Naive thymus-derived CD8-positive, alpha-beta T cell (primary cell): ENCODE measurements at regions not wholly inside any gene's neighbourhood (a gene's known extent, or its start where the extent isn't known, plus 50 kb on each side); places are given as distances from the start of the nearest gene placed in this dataset.

Experiments used
- ATAC-seq, 2 donors: fragments of 150-1000 bp; cut with Tn5 transposase in 1 of 2; sonication (Bioruptor Pico), chemical (Tn5 transposase) in 1 of 2; 1 replicate in 1 of 2; 2 replicates in 1 of 2; pipeline ENCODE4 v1.10.0; 2021; ENCODE audit warnings: mild to moderate bottlenecking in 2 of 2, moderate library complexity in 2 of 2
- POLR2A ChIA-PET: fragments of 350-600 bp; sonication (Branson Sonifier 250); formaldehyde crosslinking; loops from one replicate; lab custom pipeline; 2021; ENCODE audit warnings: antibody characterized with exemption; lab: Charles Lee
- DNase-seq, 10 donors: peaks; one replicate each; pipeline versions ENCODE4 v3.0.0 to v3.0.0-alpha.2; 2020 to 2022
- H3K27ac Mint-ChIP-seq, 10 donors: one replicate each; pipeline ENCODE4 v1.8.0; 2020 to 2022; ENCODE audit warnings: mild to moderate bottlenecking in 10 of 10, mixed read lengths in 10 of 10, moderate library complexity in 4 of 10, inconsistent platforms in 1 of 10
- H3K27me3 Mint-ChIP-seq, 5 donors: one replicate each; pipeline ENCODE4 v1.8.0; 2021 to 2022; ENCODE audit warnings: mixed read lengths in 5 of 5
- H3K36me3 Mint-ChIP-seq, 3 donors: one replicate each; pipeline ENCODE4 v1.8.0; 2020 to 2022; ENCODE audit warnings: mixed read lengths in 3 of 3, mild to moderate bottlenecking in 2 of 3, inconsistent platforms in 1 of 3
- H3K4me1 Mint-ChIP-seq, 4 donors: one replicate each; pipeline ENCODE4 v1.8.0; 2021 to 2022; ENCODE audit warnings: mixed read lengths in 4 of 4
- H3K4me3 Mint-ChIP-seq, 10 donors: one replicate each; pipeline ENCODE4 v1.8.0; 2020 to 2022; ENCODE audit warnings: mild to moderate bottlenecking in 10 of 10, mixed read lengths in 10 of 10, moderate library complexity in 6 of 10, inconsistent platforms in 1 of 10
- H3K9me3 Mint-ChIP-seq, 9 donors: one replicate each; pipeline ENCODE4 v1.8.0; 2020 to 2022; ENCODE audit warnings: mixed read lengths in 9 of 9, mild to moderate bottlenecking in 3 of 9, inconsistent platforms in 1 of 9, moderate library complexity in 1 of 9

GRCh38 chr16:26665166-26665939, 401.4 kb upstream of the C16orf82 start:
- H3K4me1 Mint-ChIP-seq, result peaks cover 0 to 2% (median 0%) of the 10 kb centered on the region in 4 donors
- H3K4me3 Mint-ChIP-seq, result no peak overlapping the region
- peaks cover 10 to 22% (median 15%) of the 10 kb centered on the region in 5 donors for H3K27me3 Mint-ChIP-seq
- DNase-seq (no peak), ATAC-seq (no peak)
- peaks cover 0 to 5% (median 0%) of the 10 kb centered on the region in 9 donors for H3K9me3 Mint-ChIP-seq
- H3K36me3 Mint-ChIP-seq, result no peaks in the 10 kb centered on the region
- no peak overlapping the region for H3K27ac Mint-ChIP-seq
- POLR2A ChIA-PET, result no interaction called here

- Mint-ChIP-seq H3K36me3 (no peaks in the 10 kb centered on the region), H3K9me3 (peaks cover 0 to 9% (median 0%) of the 10 kb centered on the region in 9 donors), H3K4me3 (no peak overlapping the region), H3K4me1 (peaks cover 0 to 2% (median 0%) of the 10 kb centered on the region in 4 donors), H3K27ac (no peak overlapping the region), H3K27me3 (peaks cover 10 to 22% (median 14%) of the 10 kb centered on the region in 5 donors)
- DNase-seq (no peak), ATAC-seq (no peak)
- POLR2A ChIA-PET, result no interaction called here
Measured at GRCh38 chr16:26666486-26666885, 400.2 kb upstream of the C16orf82 start.

GRCh38 chr16:26667307-26667706, 399.4 kb upstream of the C16orf82 start:
- Mint-ChIP-seq H3K9me3 (peaks cover 0 to 9% (median 0%) of the 10 kb centered on the region in 9 donors), H3K4me1 (peaks cover 0 to 6% (median 3%) of the 10 kb centered on the region in 4 donors), H3K27ac (peak overlapping the region in 1 of 10 donors; percentile 68), H3K4me3 (no peak overlapping the region), H3K27me3 (peaks cover 8 to 22% (median 12%) of the 10 kb centered on the region in 5 donors), H3K36me3 (no peaks in the 10 kb centered on the region)
- no peak for DNase-seq
- POLR2A ChIA-PET, result no interaction called here
- no peak for ATAC-seq

- ATAC-seq (no peak), DNase-seq (no peak)
- Mint-ChIP-seq H3K27me3 (peaks cover 8 to 18% (median 9%) of the 10 kb centered on the region in 5 donors), H3K9me3 (peaks cover 0 to 9% (median 0%) of the 10 kb centered on the region in 9 donors), H3K27ac (no peak overlapping the region), H3K36me3 (no peaks in the 10 kb centered on the region), H3K4me3 (peak overlapping the region in 1 of 10 donors; percentile 14), H3K4me1 (peaks cover 0 to 8% (median 5%) of the 10 kb centered on the region in 4 donors)
- POLR2A ChIA-PET, result no interaction called here
Measured at GRCh38 chr16:26668026-26668425, 398.7 kb upstream of the C16orf82 start.

GRCh38 chr16:26672206-26672605, 394.5 kb upstream of the C16orf82 start:
- Mint-ChIP-seq H3K4me1 (peaks cover 0 to 8% (median 5%) of the 10 kb centered on the region in 4 donors), H3K27me3 (peaks cover 0 to 5% (median 2%) of the 10 kb centered on the region in 5 donors), H3K9me3 (peaks cover 0 to 13% (median 0%) of the 10 kb centered on the region in 9 donors), H3K4me3 (no peak overlapping the region), H3K36me3 (no peaks in the 10 kb centered on the region), H3K27ac (no peak overlapping the region)
- POLR2A ChIA-PET, result no interaction called here
- no peak for ATAC-seq
- DNase-seq, result no peak

- peaks cover 0 to 5% (median 2%) of the 10 kb centered on the region in 5 donors for H3K27me3 Mint-ChIP-seq
- DNase-seq, result no peak
- H3K4me3 Mint-ChIP-seq, result no peak overlapping the region
- no peak overlapping the region for H3K27ac Mint-ChIP-seq
- no peaks in the 10 kb centered on the region for H3K36me3 Mint-ChIP-seq
- peaks cover 0 to 8% (median 5%) of the 10 kb centered on the region in 4 donors for H3K4me1 Mint-ChIP-seq
- no peak for ATAC-seq
- H3K9me3 Mint-ChIP-seq, result peaks cover 0 to 13% (median 0%) of the 10 kb centered on the region in 9 donors
- POLR2A ChIA-PET, result no interaction called here
Measured at GRCh38 chr16:26673011-26673410, 393.7 kb upstream of the C16orf82 start.

GRCh38 chr16:26680671-26681070, 386.1 kb upstream of the C16orf82 start:
- ATAC-seq, result no peak
- no peaks in the 10 kb centered on the region for H3K36me3 Mint-ChIP-seq
- H3K4me1 Mint-ChIP-seq, result no peaks in the 10 kb centered on the region
- no peak overlapping the region for H3K4me3 Mint-ChIP-seq
- no peak for DNase-seq
- H3K27ac Mint-ChIP-seq, result no peak overlapping the region
- H3K27me3 Mint-ChIP-seq, result peaks cover 0 to 4% (median 0%) of the 10 kb centered on the region in 5 donors
- POLR2A ChIA-PET, result no interaction called here
- no peaks in the 10 kb centered on the region for H3K9me3 Mint-ChIP-seq

GRCh38 chr16:26688105-26688504, 378.6 kb upstream of the C16orf82 start:
- DNase-seq (no peak), ATAC-seq (no peak)
- H3K9me3 Mint-ChIP-seq, result peaks cover 0 to 2% (median 0%) of the 10 kb centered on the region in 9 donors
- no peak overlapping the region for H3K4me3 Mint-ChIP-seq
- H3K4me1 Mint-ChIP-seq, result no peaks in the 10 kb centered on the region
- peaks cover 3 to 32% (median 14%) of the 10 kb centered on the region in 5 donors for H3K27me3 Mint-ChIP-seq
- no peaks in the 10 kb centered on the region for H3K36me3 Mint-ChIP-seq
- POLR2A ChIA-PET, result no interaction called here
- no peak overlapping the region for H3K27ac Mint-ChIP-seq

GRCh38 chr16:26688699-26689098, 378.0 kb upstream of the C16orf82 start:
- POLR2A ChIA-PET, result no interaction called here
- H3K27me3 Mint-ChIP-seq, result peaks cover 3 to 32% (median 14%) of the 10 kb centered on the region in 5 donors
- no peak overlapping the region for H3K27ac Mint-ChIP-seq
- no peaks in the 10 kb centered on the region for H3K36me3 Mint-ChIP-seq
- H3K4me1 Mint-ChIP-seq, result no peaks in the 10 kb centered on the region
- ATAC-seq, result no peak
- H3K9me3 Mint-ChIP-seq, result peaks cover 0 to 2% (median 0%) of the 10 kb centered on the region in 9 donors
- H3K4me3 Mint-ChIP-seq, result no peak overlapping the region
- no peak for DNase-seq

GRCh38 chr16:26692658-26693057, 374.1 kb upstream of the C16orf82 start:
- H3K4me1 Mint-ChIP-seq, result no peaks in the 10 kb centered on the region
- H3K27ac Mint-ChIP-seq, result no peak overlapping the region
- peaks cover 11 to 37% (median 13%) of the 10 kb centered on the region in 5 donors for H3K27me3 Mint-ChIP-seq
- H3K9me3 Mint-ChIP-seq, result peaks cover 0 to 11% (median 0%) of the 10 kb centered on the region in 9 donors
- H3K4me3 Mint-ChIP-seq, result no peak overlapping the region
- ATAC-seq, result no peak
- POLR2A ChIA-PET, result no interaction called here
- H3K36me3 Mint-ChIP-seq, result no peaks in the 10 kb centered on the region
- DNase-seq, result no peak

- peaks cover 0 to 5% (median 0%) of the 10 kb centered on the region in 3 donors for H3K36me3 Mint-ChIP-seq
- DNase-seq (no peak), ATAC-seq (no peak)
- H3K27ac Mint-ChIP-seq, result peak overlapping the region in 1 of 10 donors; percentile 73
- peaks cover 1 to 22% (median 9%) of the 10 kb centered on the region in 9 donors for H3K9me3 Mint-ChIP-seq
- H3K4me1 Mint-ChIP-seq, result no peaks in the 10 kb centered on the region
- H3K4me3 Mint-ChIP-seq, result no peak overlapping the region
- POLR2A ChIA-PET, result no interaction called here
- H3K27me3 Mint-ChIP-seq, result peaks cover 11 to 39% (median 12%) of the 10 kb centered on the region in 5 donors
Measured at GRCh38 chr16:26697807-26698206, 368.9 kb upstream of the C16orf82 start.

- peaks cover 7 to 39% (median 13%) of the 10 kb centered on the region in 5 donors for H3K27me3 Mint-ChIP-seq
- H3K27ac Mint-ChIP-seq, result no peak overlapping the region
- H3K4me3 Mint-ChIP-seq, result no peak overlapping the region
- H3K4me1 Mint-ChIP-seq, result no peaks in the 10 kb centered on the region
- peaks cover 0 to 5% (median 0%) of the 10 kb centered on the region in 3 donors for H3K36me3 Mint-ChIP-seq
- H3K9me3 Mint-ChIP-seq, result peaks cover 1 to 21% (median 9%) of the 10 kb centered on the region in 9 donors
- POLR2A ChIA-PET, result no interaction called here
- DNase-seq (no peak), ATAC-seq (no peak)
Measured at GRCh38 chr16:26700250-26700649, 366.5 kb upstream of the C16orf82 start.

GRCh38 chr16:26701243-26701886, 365.4 kb upstream of the C16orf82 start:
- Mint-ChIP-seq H3K4me1 (no peaks in the 10 kb centered on the region), H3K36me3 (peaks cover 0 to 5% (median 0%) of the 10 kb centered on the region in 3 donors), H3K27me3 (peaks cover 5 to 39% (median 14%) of the 10 kb centered on the region in 5 donors), H3K27ac (no peak overlapping the region), H3K9me3 (peaks cover 1 to 21% (median 9%) of the 10 kb centered on the region in 9 donors), H3K4me3 (no peak overlapping the region)
- ATAC-seq (no peak), DNase-seq (no peak)
- POLR2A ChIA-PET, result no interaction called here
